ENCODE measurements at regions not wholly inside any gene's neighbourhood (a gene's known extent, or its start where the extent isn't known, plus 50 kb on each side); places are given as distances from the start of the nearest gene placed in this dataset.

DNA sequence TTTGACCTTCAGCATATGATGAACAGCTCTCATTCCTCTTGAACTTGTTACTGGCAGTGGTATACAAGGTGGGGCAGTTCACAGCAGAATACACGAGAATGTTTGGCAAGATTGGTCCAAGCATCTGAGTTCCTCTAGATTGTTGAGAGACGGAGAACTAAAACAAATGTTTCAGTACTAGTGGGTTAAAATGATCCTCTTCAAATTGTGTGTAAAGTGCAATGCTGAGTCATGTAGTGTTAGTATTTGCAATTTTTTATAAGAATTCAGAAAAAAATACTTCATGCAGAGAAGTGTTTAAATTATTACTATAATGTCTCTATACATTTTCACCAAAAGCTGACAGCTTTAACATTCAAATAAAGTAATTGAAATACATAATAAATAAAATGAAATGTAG lies 879.8 kb downstream of the TFAP2A start:
- no peaks in the 10 kb centered on the region for H3K9me3 ChIP-seq (ENCODE audit: severe bottlenecking)
- ATAC-seq (ENCODE audit: low read depth) = no peak

DNA sequence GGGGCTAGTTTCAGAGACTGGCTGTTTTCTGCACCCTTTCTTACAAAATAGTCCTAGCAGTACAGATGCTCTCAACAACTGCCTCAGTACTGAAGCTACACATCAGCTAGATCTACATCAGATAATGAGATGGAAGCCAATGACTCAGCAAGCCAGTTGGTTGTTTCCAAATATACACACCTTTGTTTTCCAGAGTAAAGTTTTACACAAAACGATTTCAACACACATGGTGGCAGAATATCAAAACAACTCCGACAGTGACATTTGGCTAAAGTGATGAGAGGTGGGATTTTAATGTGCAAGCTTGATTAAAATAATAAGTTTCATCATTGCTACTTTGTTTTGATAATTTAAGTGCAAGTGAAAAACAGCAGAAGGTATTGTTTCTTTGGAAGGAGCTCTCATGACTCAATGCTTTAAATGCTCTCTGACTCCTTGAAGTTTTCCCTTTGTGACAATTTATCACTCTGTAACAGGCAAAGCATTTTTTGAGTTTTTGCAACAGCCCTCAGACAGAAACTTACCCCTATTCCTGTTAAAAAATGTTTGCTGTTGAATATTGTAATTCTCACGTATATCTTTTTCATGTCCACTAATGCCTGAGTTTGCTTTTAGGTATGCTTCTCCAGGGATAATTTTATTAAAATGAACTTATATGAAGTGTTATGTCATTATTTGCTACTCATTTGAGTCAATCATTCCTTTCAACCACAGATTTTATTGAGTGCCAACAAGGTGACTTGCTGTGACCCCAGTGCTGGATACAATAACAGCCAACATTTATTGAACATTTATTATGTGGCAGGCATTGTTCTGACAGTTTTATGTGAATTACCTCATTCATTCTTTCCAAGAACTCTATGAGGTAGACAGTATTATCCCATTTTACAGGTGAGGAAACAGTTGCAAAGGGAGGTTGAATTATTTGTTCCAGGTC lies 882.0 kb downstream of the TFAP2A start:
- no peaks in the 10 kb centered on the region for H3K27me3 ChIP-seq (ENCODE audit: insufficient read depth, poor library complexity, severe bottlenecking)
- ATAC-seq (ENCODE audit: low read depth) (no peak; the same call in 2 of the 3 replicates), DNase-seq (ENCODE audit: low spot score) (no peak)
- no peaks in the 10 kb centered on the region for H3K36me3 ChIP-seq (ENCODE audit: low read depth)
- peaks cover 3% of the 10 kb centered on the region for H3K9me3 ChIP-seq (ENCODE audit: severe bottlenecking)
- H3K4me3 ChIP-seq (ENCODE audit: severe bottlenecking) = no peak overlapping the region
- no peaks in the 10 kb centered on the region for H3K4me1 ChIP-seq (ENCODE audit: insufficient read depth, poor library complexity, severe bottlenecking)
- no peak overlapping the region for H3K27ac ChIP-seq (ENCODE audit: poor library complexity, severe bottlenecking)
- no peak for TF ChIP-seq CTCF (IDR thresholded peaks at IDR 0.05; ENCODE audit: poor library complexity, severe bottlenecking)

More for the DNA sequence above, 879.8 kb downstream of the TFAP2A start:
- TF ChIP-seq CTCF (IDR thresholded peaks at IDR 0.05; ENCODE audit: poor library complexity, severe bottlenecking) = no peak
- Histone ChIP-seq H3K36me3 (ENCODE audit: low read depth) (no peaks in the 10 kb centered on the region), H3K27ac (ENCODE audit: poor library complexity, severe bottlenecking) (no peak overlapping the region), H3K4me1 (ENCODE audit: insufficient read depth, poor library complexity, severe bottlenecking) (no peaks in the 10 kb centered on the region), H3K27me3 (ENCODE audit: insufficient read depth, poor library complexity, severe bottlenecking) (no peaks in the 10 kb centered on the region), H3K4me3 (ENCODE audit: severe bottlenecking) (no peak overlapping the region)
- DNase-seq (ENCODE audit: low spot score) = no peak

DNA sequence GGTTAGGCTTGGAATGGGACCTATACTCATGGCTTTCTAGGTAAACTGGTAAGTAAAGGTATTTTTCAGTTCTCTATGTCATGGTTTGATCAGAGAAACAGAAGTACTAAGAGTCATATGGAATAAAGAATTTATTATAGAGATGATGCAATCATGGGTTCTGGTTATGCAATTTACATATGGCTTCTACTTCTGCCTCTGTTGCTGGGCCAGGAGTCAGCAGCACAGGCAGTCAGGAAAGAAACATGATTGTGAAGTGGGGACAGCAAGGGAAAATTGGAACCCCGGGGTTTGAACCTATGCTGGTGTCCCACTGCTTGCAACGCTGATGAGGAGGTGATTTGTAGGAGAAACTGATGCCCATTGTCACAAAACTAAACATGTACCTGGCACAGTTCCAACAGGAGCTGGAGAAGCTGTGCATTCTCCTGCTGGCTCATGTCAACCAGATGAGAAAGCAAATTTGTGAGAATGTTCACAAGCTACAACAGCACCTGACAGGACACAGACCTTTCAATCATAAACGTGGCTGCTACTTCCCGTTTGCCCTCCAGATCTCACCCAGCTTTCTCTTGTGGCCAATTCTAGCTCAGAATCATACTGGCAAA lies 887.1 kb downstream of the TFAP2A start:
- Histone ChIP-seq H3K4me3 (ENCODE audit: severe bottlenecking) (no peak overlapping the region), H3K9me3 (ENCODE audit: severe bottlenecking) (peaks cover 3% of the 10 kb centered on the region), H3K27me3 (ENCODE audit: insufficient read depth, poor library complexity, severe bottlenecking) (no peaks in the 10 kb centered on the region), H3K36me3 (ENCODE audit: low read depth) (no peaks in the 10 kb centered on the region), H3K27ac (ENCODE audit: poor library complexity, severe bottlenecking) (no peak overlapping the region), H3K4me1 (ENCODE audit: insufficient read depth, poor library complexity, severe bottlenecking) (peaks cover 11% of the 10 kb centered on the region)
- no peak for ATAC-seq (ENCODE audit: low read depth)
- TF ChIP-seq CTCF (IDR thresholded peaks at IDR 0.05; ENCODE audit: poor library complexity, severe bottlenecking) = no peak
- DNase-seq (ENCODE audit: low spot score) = no peak

DNA sequence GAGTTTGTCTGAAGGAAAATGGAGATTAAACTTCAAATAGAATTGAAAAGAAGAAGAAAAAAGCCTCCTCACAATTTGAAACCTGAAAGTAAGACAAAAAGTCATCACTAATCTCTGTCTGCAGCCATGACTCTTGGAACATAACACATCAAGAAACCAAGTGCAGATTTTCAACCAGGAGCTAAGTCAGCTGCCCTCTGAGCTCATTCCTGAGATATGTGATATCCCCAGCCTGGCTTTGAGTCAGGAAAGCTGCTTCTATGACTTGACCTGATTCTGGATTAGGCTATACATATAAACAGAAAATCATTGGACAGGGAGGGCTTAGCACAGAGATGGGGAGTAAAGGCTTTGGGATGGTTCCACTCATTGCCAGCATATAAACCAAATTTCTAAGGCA lies 891.4 kb downstream of the TFAP2A start:
- Histone ChIP-seq H3K4me3 (ENCODE audit: severe bottlenecking) (no peak overlapping the region), H3K9me3 (ENCODE audit: severe bottlenecking) (no peaks in the 10 kb centered on the region), H3K4me1 (ENCODE audit: insufficient read depth, poor library complexity, severe bottlenecking) (peaks cover 54% of the 10 kb centered on the region), H3K27me3 (ENCODE audit: insufficient read depth, poor library complexity, severe bottlenecking) (no peaks in the 10 kb centered on the region), H3K36me3 (ENCODE audit: low read depth) (no peaks in the 10 kb centered on the region), H3K27ac (ENCODE audit: poor library complexity, severe bottlenecking) (peak overlapping the region; percentile 37)
- peak; percentile 70 for ATAC-seq (ENCODE audit: low read depth)
- no peak for DNase-seq (ENCODE audit: low spot score)
- no peak for TF ChIP-seq CTCF (IDR thresholded peaks at IDR 0.05; ENCODE audit: poor library complexity, severe bottlenecking)
